H1 (cell line): ENCODE measurements at regions not wholly inside any gene's neighbourhood (a gene's known extent, or its start where the extent isn't known, plus 50 kb on each side); places are given as distances from the start of the nearest gene placed in this dataset.

ENCODE experiments used
- CTCF ChIA-PET: fragments of 300-600 bp; sonication (Branson Sonifier 250); formaldehyde crosslinking; loops from one replicate; lab custom pipeline; 2021; ENCODE audit not compliant: partially characterized antibody; lab: Charles Lee
- POLR2A ChIA-PET: fragments of 300-600 bp; sonication (Branson Sonifier 250); formaldehyde crosslinking; loops from one replicate; lab custom pipeline; 2021; ENCODE audit warnings: inconsistent platforms; ENCODE audit not compliant: partially characterized antibody; lab: Charles Lee
- DNase-seq, 2 experiments: peaks; one replicate each; pipeline versions ENCODE4 v3.0.0 to v3.0.0-alpha.2; 2010 to 2022; ENCODE audit warnings: low spot score in 2 of 2, low read depth in 1 of 2, mixed read lengths in 1 of 2
- FAIRE-seq: peaks from 2 replicates; lab custom pipeline; 2011; peaks lifted over from hg19 to GRCh38; lab: Jason Lieb, UNC
- H2AFZ ChIP-seq: 2 replicates; pipeline ENCODE4 v1.8.1; 2012; ENCODE audit warnings: low read length, inconsistent platforms
- H2AK5ac ChIP-seq: 2 replicates; pipeline ENCODE4 v1.6.1; 2013; ENCODE audit warnings: low read depth, low read length
- H2BK120ac ChIP-seq: replicated peaks from 2 replicates; pipeline ENCODE3; 2013; ENCODE audit warnings: low read depth, low read length, inconsistent platforms
- H2BK12ac ChIP-seq: 2 replicates; pipeline ENCODE4 v1.6.1; 2013; ENCODE audit warnings: low read depth, low read length
- H2BK15ac ChIP-seq: 2 replicates; pipeline ENCODE4 v1.6.1; 2013; ENCODE audit warnings: low read length
- H2BK20ac ChIP-seq: 2 replicates; pipeline ENCODE4 v1.6.1; 2013; ENCODE audit warnings: low read length
- H2BK5ac ChIP-seq: 2 replicates; pipeline ENCODE4 v1.6.1; 2013; ENCODE audit warnings: low read depth, low read length
- H3K14ac ChIP-seq: 2 replicates; pipeline ENCODE4 v1.6.1; 2013; ENCODE audit warnings: inconsistent platforms; ENCODE audit not compliant: insufficient read length
- H3K18ac ChIP-seq: 2 replicates; pipeline ENCODE4 v1.6.1; 2013; ENCODE audit warnings: low read length; ENCODE audit errors: extremely low read depth
- H3K23ac ChIP-seq: 2 replicates; pipeline ENCODE4 v1.6.1; 2013; ENCODE audit warnings: inconsistent platforms; ENCODE audit not compliant: insufficient read length
- H3K23me2 ChIP-seq: 2 replicates; pipeline ENCODE4 v1.6.1; 2013; ENCODE audit warnings: low read depth, low read length
- H3K27ac ChIP-seq: 2 replicates; pipeline ENCODE4 v1.6.1; 2011; ENCODE audit warnings: low read depth, low read length, inconsistent platforms
- H3K27me3 ChIP-seq, 4 experiments: replicated peaks in 1 of 4; 1 replicate in 1 of 4; 2 replicates in 3 of 4; pipeline versions ENCODE4 v1.6.1 to v1.8.1; 2011 to 2013; ENCODE audit warnings: low read length in 3 of 4, mild to moderate bottlenecking in 3 of 4, inconsistent platforms in 2 of 4, mixed read lengths in 2 of 4, moderate library complexity in 1 of 4; ENCODE audit not compliant: control insufficient read depth in 3 of 4, insufficient read depth in 3 of 4; ENCODE audit errors: extremely low read depth in 1 of 4
- H3K36me3 ChIP-seq, 4 experiments: 2 replicates each; pipeline versions ENCODE4 v1.6.1 to v1.8.1; 2011 to 2013; ENCODE audit warnings: mild to moderate bottlenecking in 4 of 4, low read length in 3 of 4, moderate library complexity in 2 of 4, control low read depth in 1 of 4, inconsistent platforms in 1 of 4; ENCODE audit not compliant: insufficient read depth in 4 of 4, control insufficient read depth in 2 of 4
- H3K4ac ChIP-seq: replicated peaks from 2 replicates; pipeline ENCODE3; 2013; ENCODE audit warnings: low read length, low read depth, mixed read lengths, inconsistent platforms; ENCODE audit not compliant: insufficient read length
- H3K4me1 ChIP-seq, 4 experiments: replicated peaks in 1 of 4; 1 replicate in 1 of 4; 2 replicates in 3 of 4; pipeline versions ENCODE4 v1.6.1 to v1.8.1; 2011 to 2013; ENCODE audit warnings: low read length in 3 of 4, inconsistent platforms in 2 of 4, mixed read lengths in 1 of 4; ENCODE audit not compliant: insufficient read depth in 4 of 4, control insufficient read depth in 3 of 4
- H3K4me2 ChIP-seq, 2 experiments: 2 replicates each; pipeline versions ENCODE4 v1.6.1 to v1.8.1; 2011 to 2013; ENCODE audit warnings: low read depth in 2 of 2, low read length in 2 of 2, control low read depth in 1 of 2, inconsistent platforms in 1 of 2, mild to moderate bottlenecking in 1 of 2; ENCODE audit not compliant: insufficient read depth in 1 of 2
- H3K4me3 ChIP-seq, 4 experiments: fragments of 200-600, 300-600 bp in 1 of 4; sonication (generic), shearing (Covaris generic), sonication (Bioruptor Twin) in 1 of 4; 2 replicates each; pipeline versions ENCODE4 v1.5.1 to v1.8.1; 2011 to 2016; ENCODE audit warnings: low read length in 4 of 4, low read depth in 3 of 4, control low read depth in 2 of 4, inconsistent platforms in 2 of 4, mild to moderate bottlenecking in 2 of 4, mixed read lengths in 1 of 4, moderate library complexity in 1 of 4; ENCODE audit not compliant: insufficient read depth in 2 of 4; ENCODE audit errors: extremely low read depth in 1 of 4
- H3K56ac ChIP-seq: replicated peaks from 2 replicates; pipeline ENCODE3; 2013; ENCODE audit warnings: low read depth, mild to moderate bottlenecking, mixed read lengths, low read length, inconsistent platforms; ENCODE audit not compliant: insufficient read length
- H3K79me1 ChIP-seq: 2 replicates; pipeline ENCODE4 v1.6.1; 2013; ENCODE audit warnings: low read depth, low read length, control low read depth
- H3K79me2 ChIP-seq, 2 experiments: 2 replicates each; pipeline versions ENCODE4 v1.6.1 to v1.8.1; 2012 to 2013; ENCODE audit warnings: low read length in 2 of 2, mild to moderate bottlenecking in 2 of 2, inconsistent platforms in 1 of 2; ENCODE audit not compliant: insufficient read depth in 2 of 2, control insufficient read depth in 1 of 2
- H3K9ac ChIP-seq, 4 experiments: replicated peaks in 1 of 4; 1 replicate in 1 of 4; 2 replicates in 3 of 4; pipeline versions ENCODE4 v1.6.1 to v1.8.1; 2011 to 2013; ENCODE audit warnings: low read depth in 3 of 4, low read length in 3 of 4, control low read depth in 2 of 4, mild to moderate bottlenecking in 2 of 4, moderate library complexity in 2 of 4, inconsistent platforms in 1 of 4; ENCODE audit errors: extremely low read depth in 1 of 4
- H3K9me3 ChIP-seq, 2 experiments: 2 replicates each; pipeline versions ENCODE4 v1.6.1 to v1.8.1; 2012 to 2013; ENCODE audit warnings: mild to moderate bottlenecking in 2 of 2, moderate library complexity in 2 of 2, control low read depth in 1 of 2, inconsistent platforms in 1 of 2, low read depth in 1 of 2, low read length in 1 of 2, mixed read lengths in 1 of 2; ENCODE audit not compliant: insufficient read depth in 2 of 2
- H4K20me1 ChIP-seq, 2 experiments: replicated peaks in 1 of 2; 2 replicates each; pipeline versions ENCODE3 to v1.8.1; 2011 to 2013; ENCODE audit warnings: inconsistent platforms in 2 of 2, low read length in 2 of 2, mild to moderate bottlenecking in 1 of 2; ENCODE audit not compliant: insufficient read depth in 2 of 2, control insufficient read depth in 1 of 2
- H4K5ac ChIP-seq: 2 replicates; pipeline ENCODE4 v1.6.1; 2013; ENCODE audit warnings: low read length, low read depth, mixed read lengths, inconsistent platforms; ENCODE audit not compliant: insufficient read length
- H4K8ac ChIP-seq: 2 replicates; pipeline ENCODE4 v1.8.0; 2013; ENCODE audit warnings: mild to moderate bottlenecking, moderate library complexity, low read length, inconsistent platforms; ENCODE audit not compliant: insufficient read depth; ENCODE audit errors: extremely low read depth
- H4K91ac ChIP-seq: replicated peaks from 2 replicates; pipeline ENCODE3; 2013; ENCODE audit warnings: low read length, mixed read lengths, inconsistent platforms; ENCODE audit not compliant: insufficient read length
- CHD2 ChIP-seq: IDR thresholded peaks from 2 replicates; pipeline ENCODE4 v1.6.1; 2012; ENCODE audit warnings: low read length, improper control_type of control experiment
- SP4 ChIP-seq: IDR thresholded peaks from 2 replicates; pipeline ENCODE4 v1.6.1; 2012; ENCODE audit warnings: low read length, inconsistent platforms
- TAF7 ChIP-seq: optimal IDR thresholded peaks from 2 replicates; pipeline ENCODE3; 2011; ENCODE audit warnings: low read depth, mild to moderate bottlenecking, inconsistent platforms, low read length, moderate library complexity, borderline replicate concordance
- WGBS, 2 experiments: shearing (Covaris generic) in 1 of 2; methylation state at CpG; one replicate each; pipeline versions ENCODE4 v1.1.6 to v1.1.7; 2013 to 2015; ENCODE audit warnings: low lambda C conversion rate in 2 of 2, mixed read lengths in 2 of 2, inconsistent platforms in 1 of 2, low coverage in 1 of 2, missing lambda C conversion rate in 1 of 2; ENCODE audit not compliant: insufficient replicate concordance in 2 of 2, insufficient coverage in 1 of 2, insufficient read length in 1 of 2; ENCODE audit errors: extremely low coverage in 1 of 2, missing lambda C conversion rate in 1 of 2; 5-methylcytosine and 5-hydroxymethylcytosine counted together

DNA sequence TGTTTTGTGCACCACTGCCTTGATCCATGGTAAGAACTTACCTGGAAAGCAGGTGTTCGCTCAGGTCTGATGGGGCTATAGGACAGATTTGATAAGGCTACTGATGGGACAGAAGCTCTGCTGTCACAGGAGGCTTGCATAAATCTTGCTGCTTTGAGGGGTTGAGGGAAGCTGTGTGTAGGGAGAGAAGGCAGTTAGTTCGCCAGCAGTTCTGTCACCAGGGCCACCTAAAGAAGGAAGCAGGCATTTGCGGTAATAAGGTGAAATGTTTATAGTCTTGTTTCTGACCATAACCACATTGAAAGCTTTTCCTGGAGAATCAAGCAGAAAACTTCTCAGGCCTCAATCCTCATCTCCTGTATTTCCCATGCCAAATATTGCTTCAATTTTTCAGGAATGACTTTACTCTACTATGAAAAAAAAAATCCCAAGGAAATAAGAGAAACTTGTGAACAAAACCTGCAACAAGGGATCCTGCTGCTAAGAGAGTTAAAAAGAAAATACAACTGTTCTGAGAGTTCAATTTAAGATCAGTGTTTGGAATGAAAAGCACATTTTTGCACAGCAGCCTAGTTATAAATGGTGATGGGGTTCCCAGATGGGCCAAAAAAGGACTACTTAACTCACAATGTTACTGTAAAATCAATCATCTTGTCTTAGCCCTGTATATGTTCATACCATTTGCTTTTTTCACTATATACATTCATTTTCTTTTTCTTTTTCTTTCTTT lies 122.0 kb upstream of the RANBP3L start:
- Histone ChIP-seq H4K20me1 (peaks cover 0 to 2% of the 10 kb centered on the region in 2 experiments), H2BK12ac (no peak overlapping the region), H3K9me3 (no peaks in the 10 kb centered on the region), H3K4me2 (no peak overlapping the region), H3K14ac (no peak overlapping the region), H3K79me1 (no peaks in the 10 kb centered on the region), H4K5ac (no peak overlapping the region), H2BK120ac (no peak overlapping the region), H3K4me1 (peaks cover 0 to 8% (median 0%) of the 10 kb centered on the region in 4 experiments; a peak in 1 of 7 replicates), H3K79me2 (no peaks in the 10 kb centered on the region), H2BK20ac (no peak overlapping the region), H3K9ac (no peak overlapping the region), H3K23me2 (no peaks in the 10 kb centered on the region), H3K23ac (no peak overlapping the region), H3K4ac (no peak overlapping the region), H3K36me3 (no peaks in the 10 kb centered on the region), H2BK15ac (no peak overlapping the region), H2AK5ac (no peak overlapping the region), H3K4me3 (no peak overlapping the region), H3K56ac (no peak overlapping the region), H4K91ac (no peak overlapping the region), H2BK5ac (no peak overlapping the region), H4K8ac (no peak overlapping the region), H3K27ac (no peak overlapping the region), H3K27me3 (peaks cover 0 to 12% (median 4%) of the 10 kb centered on the region in 4 experiments; a peak in 4 of 7 replicates), H2AFZ (no peak overlapping the region), H3K18ac (no peak overlapping the region)
- no peak for DNase-seq
- ChIA-PET POLR2A (no interaction called here), CTCF (interaction anchor here (0.9 to 14.0 kb wide), 3 partner anchors 9 to 270 kb away, joined by 3 to 246 read pairs (median 15); no protein-coding TSS in a partner anchor)
- no peak for FAIRE-seq
- WGBS, 2 experiments: 90% methylated on average over 3 of the region's 3 CpGs; no CpG with 5 or more reads in 1 of the 2 experiments
- TF ChIP-seq CHD2 (no peak), SP4 (no peak), TAF7 (no peak)
